PFSK-1 (cell line): ENCODE measurements at regions not wholly inside any gene's neighbourhood (a gene's known extent, or its start where the extent isn't known, plus 50 kb on each side); places are given as distances from the start of the nearest gene placed in this dataset.

Experiments used
- POLR2AphosphoS5 ChIP-seq: IDR thresholded peaks from 2 replicates; pipeline ENCODE4 v1.6.1; 2012; ENCODE audit warnings: low read depth, mild to moderate bottlenecking, control low read depth, low read length, moderate library complexity
- SIN3A ChIP-seq: IDR thresholded peaks from 2 replicates; pipeline ENCODE4 v1.6.1; 2012; ENCODE audit warnings: mild to moderate bottlenecking, low read length, moderate library complexity, borderline replicate concordance; ENCODE audit not compliant: insufficient read depth

DNA sequence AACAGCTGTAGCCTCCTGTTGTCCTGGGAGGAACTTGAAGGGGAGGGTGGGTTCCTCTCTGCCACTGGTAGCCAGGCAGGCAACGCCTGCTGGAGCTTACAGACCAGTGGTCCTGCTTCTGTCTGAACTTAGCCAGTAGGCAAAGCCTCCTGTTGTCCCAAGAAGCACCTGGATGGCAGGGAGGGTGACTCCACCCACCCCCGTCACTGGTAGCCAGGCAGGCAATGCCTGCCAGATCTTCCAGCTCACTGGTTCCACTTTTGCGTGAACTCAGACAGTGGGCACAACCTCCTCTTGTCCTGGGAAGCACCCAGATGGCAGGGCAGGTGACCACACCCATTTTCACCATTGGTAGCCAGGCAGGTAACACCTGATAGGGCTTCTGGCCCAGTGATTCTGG is 203.5 kb upstream of the DIPK2B start:
- TF ChIP-seq POLR2AphosphoS5 (no peak), SIN3A (no peak)
